Kidney epithelial cell (primary cell): ENCODE measurements at regions not wholly inside any gene's neighbourhood (a gene's known extent, or its start where the extent isn't known, plus 50 kb on each side); places are given as distances from the start of the nearest gene placed in this dataset.

ENCODE experiments used
- DNase-seq: peaks from one replicate; pipeline ENCODE4 v3.0.0-alpha.2; 2010; ENCODE audit warnings: low read depth
- H3K27me3 ChIP-seq: 2 replicates; pipeline ENCODE4 v1.6.0; 2011; ENCODE audit warnings: low read length; ENCODE audit not compliant: control insufficient read depth, insufficient read depth
- H3K36me3 ChIP-seq: 2 replicates; pipeline ENCODE4 v1.5.1; 2011; ENCODE audit warnings: low read length; ENCODE audit not compliant: control insufficient read depth, insufficient read depth
- H3K4me3 ChIP-seq: 2 replicates; pipeline ENCODE4 v1.5.1; 2011; ENCODE audit warnings: low read depth, mild to moderate bottlenecking, control low read depth, low read length
- CTCF ChIP-seq: IDR thresholded peaks from 2 replicates; pipeline ENCODE4 v1.5.1; 2011; ENCODE audit warnings: mild to moderate bottlenecking, moderate library complexity, low read length, control low read depth, inconsistent platforms; ENCODE audit not compliant: insufficient read depth, poor library complexity, severe bottlenecking

GRCh38 chr2:16339206-16339605 lies 326.4 kb downstream of the CYRIA start:
- DNase-seq = no peak
- H3K4me3 ChIP-seq = no peak overlapping the region
- TF ChIP-seq CTCF = no peak
- no peaks in the 10 kb centered on the region for H3K27me3 ChIP-seq
- no peaks in the 10 kb centered on the region for H3K36me3 ChIP-seq

DNA sequence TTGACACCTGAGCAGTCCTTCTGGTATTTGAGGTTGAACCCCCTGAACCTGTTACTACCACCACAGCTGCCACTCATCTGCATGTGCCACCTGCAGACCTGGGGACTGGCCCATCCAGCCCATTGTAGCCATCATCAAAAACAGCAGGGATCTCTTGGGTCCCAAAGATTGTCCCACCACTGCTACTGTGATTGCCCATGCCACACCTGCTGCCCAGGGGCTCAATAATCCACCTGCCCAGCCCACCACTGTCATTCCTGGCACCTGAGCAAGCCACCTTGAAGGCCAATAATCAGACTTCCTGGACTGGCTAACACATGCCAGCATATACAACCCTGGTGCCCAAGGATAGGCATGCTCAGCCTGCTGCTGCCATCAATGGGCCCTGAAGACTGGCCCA lies 327.6 kb downstream of the CYRIA start:
- Histone ChIP-seq H3K4me3 (no peak overlapping the region), H3K36me3 (no peaks in the 10 kb centered on the region), H3K27me3 (no peaks in the 10 kb centered on the region)
- DNase-seq = no peak
- no peak for TF ChIP-seq CTCF

- Histone ChIP-seq H3K27me3 (no peaks in the 10 kb centered on the region), H3K4me3 (no peak overlapping the region), H3K36me3 (no peaks in the 10 kb centered on the region)
- no peak for DNase-seq
- no peak for TF ChIP-seq CTCF
These were observed 328.7 kb downstream of the CYRIA start for GRCh38 chr2:16336916-16337315.

- H3K27me3 ChIP-seq = no peaks in the 10 kb centered on the region
- no peaks in the 10 kb centered on the region for H3K36me3 ChIP-seq
- no peak for TF ChIP-seq CTCF
- no peak overlapping the region for H3K4me3 ChIP-seq
- DNase-seq = no peak
These were observed 329.1 kb downstream of the CYRIA start for GRCh38 chr2:16336491-16336890.

GRCh38 chr2:16335947-16336346 lies 329.7 kb downstream of the CYRIA start:
- Histone ChIP-seq H3K27me3 (no peaks in the 10 kb centered on the region), H3K4me3 (no peak overlapping the region), H3K36me3 (no peaks in the 10 kb centered on the region)
- no peak for TF ChIP-seq CTCF
- no peak for DNase-seq

DNA sequence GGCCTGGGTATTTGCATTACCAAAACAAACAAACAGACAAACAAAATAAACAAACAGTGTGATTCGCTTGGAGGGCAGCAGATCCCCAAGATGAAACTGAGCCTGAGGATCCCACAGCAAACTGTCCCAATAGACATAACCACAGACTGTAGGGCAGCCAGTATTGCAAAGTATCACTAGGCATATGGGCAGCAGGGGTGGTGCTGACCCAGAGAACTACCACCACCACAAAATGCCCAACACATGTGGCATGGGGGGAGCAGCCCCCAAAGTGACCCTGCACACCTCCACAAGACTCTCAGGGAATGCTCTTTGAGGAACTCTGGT lies 330.1 kb downstream of the CYRIA start:
- no peak for TF ChIP-seq CTCF
- DNase-seq = no peak
- no peaks in the 10 kb centered on the region for H3K36me3 ChIP-seq
- H3K4me3 ChIP-seq = no peak overlapping the region
- no peaks in the 10 kb centered on the region for H3K27me3 ChIP-seq
